ENCODE measurements at regions not wholly inside any gene's neighbourhood (a gene's known extent, or its start where the extent isn't known, plus 50 kb on each side); places are given as distances from the start of the nearest gene placed in this dataset.
"Not testable (repeated sequence)": the region's sequence is repeated elsewhere in the genome, so short reads cannot be mapped to it uniquely, and the experiment has no call there.

DNA sequence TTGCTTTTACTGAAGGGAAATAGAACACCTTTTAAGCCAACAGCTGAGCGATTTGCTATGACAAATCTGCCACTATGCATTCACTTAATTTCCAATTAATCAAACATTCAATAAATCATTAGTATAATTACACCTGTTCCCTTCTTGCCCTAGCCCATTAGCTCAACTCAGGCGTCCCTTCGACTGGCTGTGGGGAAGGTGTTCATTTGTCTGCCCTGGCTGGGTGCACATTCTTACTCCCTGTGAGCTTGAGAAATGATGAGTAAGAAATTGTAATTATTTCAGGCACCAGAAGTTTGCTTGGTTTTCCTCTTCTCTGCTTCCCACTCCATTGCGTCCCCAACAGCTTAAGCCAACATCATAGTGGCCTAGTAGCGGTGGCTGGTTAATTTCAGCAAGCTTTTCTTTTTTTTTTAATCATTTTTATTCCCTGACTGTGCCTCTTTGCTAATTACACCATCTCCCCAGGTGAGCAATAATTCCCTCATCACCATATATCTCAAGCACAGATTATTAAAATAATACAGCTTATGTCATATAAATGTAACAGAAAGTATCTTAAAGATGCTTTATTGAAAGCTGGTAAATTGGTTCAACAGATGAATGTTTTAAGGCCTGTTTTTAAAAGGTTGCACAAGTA, 623.9 kb upstream of the RBFOX1 start:
- ATAC-seq (ENCODE audit: low read depth), result no peak
- no peaks in the 10 kb centered on the region for H3K27me3 Mint-ChIP-seq
- H3K27ac Mint-ChIP-seq, result no peak overlapping the region

DNA sequence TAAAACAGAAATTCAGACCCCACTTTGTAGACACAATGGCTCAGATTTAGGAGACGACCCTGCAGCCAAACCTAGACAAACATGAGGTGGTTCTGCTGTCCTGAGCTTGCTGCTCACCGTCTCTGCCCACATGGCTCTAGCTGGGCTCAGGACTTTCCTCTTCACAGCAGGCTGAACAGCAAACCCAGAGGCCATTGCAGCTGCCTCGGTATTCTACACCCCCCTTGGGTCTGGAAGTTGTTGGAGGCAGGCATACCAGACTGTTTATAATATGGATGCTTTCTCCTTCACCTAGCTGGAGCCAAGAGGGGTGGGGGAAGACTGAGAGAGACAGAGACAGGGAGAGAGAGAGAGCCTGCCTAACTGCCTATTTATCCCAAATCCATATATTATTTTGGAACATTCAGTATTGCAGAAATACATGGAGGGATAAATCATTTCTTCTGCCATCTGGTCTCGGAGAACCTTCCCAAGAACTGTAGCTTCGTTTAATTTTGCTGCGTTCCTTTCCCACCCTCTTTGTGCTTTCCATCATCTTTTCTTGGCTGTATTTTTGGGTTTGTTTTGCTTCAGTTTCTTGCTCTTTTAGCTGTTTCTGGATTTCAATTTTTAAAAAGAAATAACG, 628.2 kb upstream of the RBFOX1 start:
- no peaks in the 10 kb centered on the region for H3K4me1 Mint-ChIP-seq
- H3K27ac Mint-ChIP-seq, result no peak overlapping the region
- H3K27me3 Mint-ChIP-seq, result no peaks in the 10 kb centered on the region
- no peak overlapping the region for H3K4me3 Mint-ChIP-seq
- DNase-seq (ENCODE audit: low spot score in 2 of 2) (no peak), ATAC-seq (ENCODE audit: low read depth) (no peak)
- H3K9me3 Mint-ChIP-seq, result peaks cover 6% of the 10 kb centered on the region
- H3K36me3 Mint-ChIP-seq, result no peaks in the 10 kb centered on the region

More for the DNA sequence above, 623.9 kb upstream of the RBFOX1 start:
- DNase-seq (ENCODE audit: low spot score in 2 of 2), result no peak
- Mint-ChIP-seq H3K9me3 (peaks cover 20% of the 10 kb centered on the region), H3K4me1 (no peaks in the 10 kb centered on the region), H3K4me3 (no peak overlapping the region), H3K36me3 (no peaks in the 10 kb centered on the region)

DNA sequence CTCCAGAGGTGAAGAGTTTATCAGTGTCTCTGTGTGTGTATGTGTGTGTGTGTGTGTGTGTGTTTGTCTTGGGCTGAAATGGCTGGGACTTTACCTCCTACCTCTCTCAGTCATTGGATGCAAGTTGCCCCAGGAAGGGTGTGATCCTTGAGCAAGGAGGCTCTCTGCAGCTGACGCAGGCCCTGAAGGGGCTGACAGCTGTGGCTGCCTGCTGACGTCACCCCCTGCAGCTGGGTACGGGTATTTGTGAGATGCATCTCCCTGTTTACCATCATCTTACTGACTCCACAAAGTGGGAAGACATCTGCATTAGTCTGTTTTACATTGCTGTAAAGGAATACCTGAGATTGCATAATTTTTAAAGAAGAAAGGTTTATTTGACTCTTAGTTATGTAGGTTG, 631.5 kb upstream of the RBFOX1 start:
- Mint-ChIP-seq H3K27ac (no peak overlapping the region), H3K36me3 (no peaks in the 10 kb centered on the region), H3K4me3 (no peak overlapping the region), H3K4me1 (no peaks in the 10 kb centered on the region), H3K27me3 (no peaks in the 10 kb centered on the region), H3K9me3 (peaks cover 6% of the 10 kb centered on the region)
- no peak for ATAC-seq (ENCODE audit: low read depth)
- no peak for DNase-seq (ENCODE audit: low spot score in 2 of 2)

DNA sequence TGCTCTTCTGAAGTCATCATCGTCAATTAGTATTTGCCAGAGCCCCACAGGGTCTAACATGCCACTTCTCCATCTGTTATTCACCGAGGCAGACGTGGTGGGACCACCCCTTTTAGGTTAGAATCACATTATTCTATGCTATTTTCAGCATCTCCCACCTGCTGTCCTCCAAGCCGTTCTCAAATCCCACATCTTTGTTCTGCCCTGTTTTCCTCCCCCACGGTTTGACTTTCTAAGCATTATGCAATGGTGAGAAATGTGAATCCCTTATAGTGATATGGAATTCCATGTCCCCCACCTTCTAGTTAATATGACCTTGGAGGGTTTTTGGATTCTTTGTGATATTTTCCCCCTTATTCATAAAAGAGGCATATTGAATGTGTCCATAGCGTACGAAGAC, 634.1 kb upstream of the RBFOX1 start:
- DNase-seq (ENCODE audit: low spot score in 2 of 2), result no peak
- ATAC-seq (ENCODE audit: low read depth), result no peak
- H3K27ac Mint-ChIP-seq, result no peak overlapping the region
- H3K36me3 Mint-ChIP-seq, result no peaks in the 10 kb centered on the region
- H3K4me1 Mint-ChIP-seq, result no peaks in the 10 kb centered on the region
- no peaks in the 10 kb centered on the region for H3K27me3 Mint-ChIP-seq
- peaks cover 2% of the 10 kb centered on the region for H3K9me3 Mint-ChIP-seq
- H3K4me3 Mint-ChIP-seq, result no peak overlapping the region

DNA sequence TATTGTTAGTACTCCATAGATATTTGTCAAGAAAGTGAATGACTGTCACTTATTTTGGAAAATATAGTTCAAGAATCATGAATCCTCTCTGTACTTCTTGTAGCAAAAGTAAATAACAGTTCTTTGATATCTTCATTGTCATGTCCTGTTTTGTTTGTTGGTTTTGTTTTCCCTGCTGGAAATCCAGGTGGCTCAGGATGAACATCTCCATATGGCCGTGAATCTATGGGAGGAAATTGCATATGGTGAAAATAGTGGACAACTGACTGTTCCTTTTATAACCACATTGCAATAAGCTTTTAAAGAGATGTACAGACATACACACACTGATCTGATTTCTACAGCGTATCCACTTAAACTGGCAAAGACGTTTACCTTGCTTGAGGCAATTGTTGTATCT, 637.0 kb upstream of the RBFOX1 start:
- Mint-ChIP-seq H3K4me1 (no peaks in the 10 kb centered on the region), H3K4me3 (no peak overlapping the region), H3K9me3 (no peaks in the 10 kb centered on the region), H3K36me3 (no peaks in the 10 kb centered on the region), H3K27ac (no peak overlapping the region), H3K27me3 (no peaks in the 10 kb centered on the region)
- DNase-seq (ENCODE audit: low spot score in 2 of 2), result no peak
- ATAC-seq (ENCODE audit: low read depth), result no peak

DNA sequence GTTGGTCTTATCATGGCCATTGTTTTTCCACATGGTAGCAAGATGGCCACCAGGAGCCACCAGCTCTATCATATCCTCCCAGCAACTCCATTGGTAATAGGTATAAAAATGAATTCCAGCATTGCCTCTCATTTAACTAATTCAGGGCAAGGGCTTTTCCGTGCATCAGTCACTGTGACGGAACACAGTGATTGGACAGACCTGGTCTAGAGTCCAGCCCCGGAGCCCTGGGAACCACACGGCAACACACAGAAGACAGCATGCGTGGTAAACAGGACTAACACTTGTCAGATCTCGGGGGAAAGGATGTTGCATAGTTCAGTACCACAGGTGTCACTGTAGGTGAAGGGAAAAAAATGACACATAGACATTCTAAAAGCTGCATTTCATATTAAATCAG, 638.0 kb upstream of the RBFOX1 start:
- Mint-ChIP-seq H3K4me1 (no peaks in the 10 kb centered on the region), H3K9me3 (peaks cover 1% of the 10 kb centered on the region), H3K36me3 (no peaks in the 10 kb centered on the region), H3K27ac (no peak overlapping the region), H3K4me3 (no peak overlapping the region), H3K27me3 (no peaks in the 10 kb centered on the region)
- ATAC-seq (ENCODE audit: low read depth), result no peak
- no peak for DNase-seq (ENCODE audit: low spot score in 2 of 2)

DNA sequence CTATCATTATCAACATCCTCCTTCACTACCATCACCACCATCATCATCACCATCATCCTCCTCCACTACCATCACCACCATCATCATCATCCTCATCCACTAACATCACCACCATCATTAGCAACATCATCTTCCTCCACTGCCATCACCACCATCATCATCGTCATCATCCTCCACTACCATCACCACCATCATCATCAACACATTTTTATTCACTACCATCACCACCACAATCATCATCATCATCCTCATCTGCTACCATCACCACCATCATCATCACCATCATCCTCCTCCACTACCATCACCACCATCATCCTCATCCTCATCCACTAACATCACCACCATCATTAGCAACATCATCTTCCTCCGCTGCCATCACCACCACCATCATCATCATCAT, 639.2 kb upstream of the RBFOX1 start:
- not testable (repeated sequence) for H3K9me3 Mint-ChIP-seq; ATAC-seq (ENCODE audit: low read depth); H3K4me1 Mint-ChIP-seq; H3K36me3 Mint-ChIP-seq; DNase-seq (ENCODE audit: low spot score in 2 of 2); H3K27ac Mint-ChIP-seq; H3K27me3 Mint-ChIP-seq; H3K4me3 Mint-ChIP-seq

DNA sequence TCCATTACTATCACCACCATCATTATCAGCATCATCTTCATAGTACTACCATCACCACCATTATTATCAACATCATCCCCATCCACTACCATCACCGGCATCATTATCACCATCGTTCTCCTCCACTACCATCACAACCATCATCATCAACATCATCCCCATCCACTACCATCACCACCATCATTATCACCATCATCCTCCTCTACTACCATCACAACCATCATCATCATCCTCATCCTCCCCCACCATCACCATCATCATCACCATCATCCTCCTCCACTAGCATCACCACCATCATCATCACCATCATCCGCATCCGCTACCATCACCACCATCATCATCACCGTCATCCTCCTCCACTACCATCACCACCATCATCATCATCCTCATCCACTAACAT, 639.8 kb upstream of the RBFOX1 start:
- H3K36me3 Mint-ChIP-seq, result no peaks in the 10 kb centered on the region
- DNase-seq (ENCODE audit: low spot score in 2 of 2), result no peak
- H3K4me3 Mint-ChIP-seq, result no peak overlapping the region
- ATAC-seq (ENCODE audit: low read depth), result no peak
- H3K27ac Mint-ChIP-seq, result no peak overlapping the region
- no peaks in the 10 kb centered on the region for H3K27me3 Mint-ChIP-seq
- H3K4me1 Mint-ChIP-seq, result no peaks in the 10 kb centered on the region
- H3K9me3 Mint-ChIP-seq, result peaks cover 3% of the 10 kb centered on the region

DNA sequence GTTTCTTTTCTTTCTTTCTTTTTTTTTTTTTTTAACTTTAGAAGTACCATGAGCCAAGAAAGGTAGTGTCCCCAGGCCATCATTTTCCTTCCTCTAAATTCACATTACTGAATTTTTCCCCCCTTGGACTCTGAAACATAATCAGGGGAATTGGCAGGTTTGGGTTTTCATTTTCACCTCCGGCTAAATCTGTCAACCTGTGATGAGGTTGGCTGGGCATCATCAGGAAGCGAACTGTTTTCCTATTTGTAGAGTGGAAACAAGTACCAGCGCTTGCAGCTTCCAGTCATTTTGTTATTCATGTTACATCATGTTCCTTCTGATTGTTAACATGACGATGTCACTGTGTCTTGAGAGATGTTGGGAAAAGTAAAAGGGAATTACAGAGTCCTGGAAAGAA, 641.9 kb upstream of the RBFOX1 start:
- ATAC-seq (ENCODE audit: low read depth), result no peak
- no peaks in the 10 kb centered on the region for H3K4me1 Mint-ChIP-seq
- no peak overlapping the region for H3K4me3 Mint-ChIP-seq

DNA sequence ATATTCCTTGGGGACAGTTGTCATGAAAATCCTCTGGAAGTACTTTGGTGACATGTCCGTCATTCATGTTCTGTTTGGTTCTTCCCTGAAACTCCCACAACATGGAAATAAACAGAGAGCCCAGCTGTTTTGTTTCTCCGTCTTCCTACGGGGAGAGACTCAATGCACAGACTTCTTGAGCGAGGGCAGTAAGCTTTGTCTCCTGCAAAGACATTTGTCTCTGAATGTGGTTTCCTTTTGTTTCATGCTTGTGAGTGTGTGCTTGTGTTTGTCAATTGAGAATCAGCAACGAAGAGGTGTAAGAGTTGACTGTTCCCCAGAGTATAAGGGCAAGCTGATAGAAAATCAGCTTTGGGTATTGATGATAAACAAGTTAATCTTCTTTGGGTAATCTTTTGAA, 643.0 kb upstream of the RBFOX1 start:
- Mint-ChIP-seq H3K27ac (no peak overlapping the region), H3K4me1 (no peaks in the 10 kb centered on the region), H3K27me3 (no peaks in the 10 kb centered on the region), H3K9me3 (peaks cover 5% of the 10 kb centered on the region), H3K4me3 (no peak overlapping the region), H3K36me3 (no peaks in the 10 kb centered on the region)
- DNase-seq (ENCODE audit: low spot score in 2 of 2), result no peak
- no peak for ATAC-seq (ENCODE audit: low read depth)

More for the DNA sequence above, 641.9 kb upstream of the RBFOX1 start:
- DNase-seq (ENCODE audit: low spot score in 2 of 2), result no peak
- Mint-ChIP-seq H3K9me3 (peaks cover 5% of the 10 kb centered on the region), H3K27ac (no peak overlapping the region), H3K27me3 (no peaks in the 10 kb centered on the region), H3K36me3 (no peaks in the 10 kb centered on the region)

DNA sequence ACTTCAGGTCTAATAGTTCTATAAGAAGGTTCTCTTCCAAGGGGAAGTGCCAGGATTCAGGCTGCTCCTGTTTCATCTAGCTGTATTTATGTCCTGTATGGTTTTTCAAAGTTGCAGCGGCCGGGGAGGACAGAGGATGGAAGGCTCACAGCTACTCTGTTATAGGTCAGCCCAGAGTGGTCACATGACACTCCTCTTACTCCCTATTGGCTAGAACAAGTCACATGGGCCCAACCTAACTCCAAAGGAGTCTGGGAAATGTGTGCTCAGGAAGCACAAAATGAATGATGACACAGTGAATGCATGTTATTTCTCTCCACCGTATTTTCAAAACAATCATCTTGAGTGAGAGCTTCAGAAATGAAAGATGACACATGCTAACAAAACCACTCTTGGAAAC, 645.1 kb upstream of the RBFOX1 start:
- H3K9me3 Mint-ChIP-seq, result peaks cover 5% of the 10 kb centered on the region
- H3K4me1 Mint-ChIP-seq, result no peaks in the 10 kb centered on the region
- H3K4me3 Mint-ChIP-seq, result no peak overlapping the region
- H3K36me3 Mint-ChIP-seq, result no peaks in the 10 kb centered on the region
- no peaks in the 10 kb centered on the region for H3K27me3 Mint-ChIP-seq
- DNase-seq (ENCODE audit: low spot score in 2 of 2), result no peak
- no peak for ATAC-seq (ENCODE audit: low read depth)
- H3K27ac Mint-ChIP-seq, result no peak overlapping the region

DNA sequence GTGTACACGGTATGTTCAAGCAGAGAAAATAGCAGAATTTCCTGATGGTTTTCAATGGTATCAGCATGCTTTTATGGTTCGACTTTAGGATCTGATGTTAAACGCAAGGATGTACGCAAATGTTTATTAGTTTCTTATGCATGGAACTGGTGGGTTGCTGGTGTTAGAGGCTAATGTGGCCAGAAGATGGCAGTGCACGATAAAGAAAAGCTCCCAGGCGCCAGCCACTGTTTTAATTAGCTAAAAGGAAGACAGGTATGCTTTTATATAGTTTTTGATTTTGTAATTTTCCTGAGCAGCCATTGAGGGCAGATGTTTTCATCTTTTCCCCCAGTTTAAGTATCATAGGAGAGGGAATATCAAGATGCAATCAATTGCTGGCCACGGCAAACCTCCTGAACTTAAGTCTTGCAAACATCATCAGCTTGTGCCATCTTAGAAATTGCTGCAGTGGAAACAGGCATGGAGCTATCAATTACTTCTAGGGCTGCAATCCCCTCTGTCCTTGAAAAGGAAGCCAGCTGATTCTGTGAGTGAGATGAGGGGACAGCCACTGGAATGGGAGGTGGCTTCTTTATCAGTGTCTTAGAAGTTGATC, 648.5 kb upstream of the RBFOX1 start:
- Mint-ChIP-seq H3K4me3 (no peak overlapping the region), H3K27ac (no peak overlapping the region), H3K27me3 (no peaks in the 10 kb centered on the region), H3K9me3 (peaks cover 3% of the 10 kb centered on the region), H3K4me1 (no peaks in the 10 kb centered on the region), H3K36me3 (no peaks in the 10 kb centered on the region)
- DNase-seq (ENCODE audit: low spot score in 2 of 2) (no peak), ATAC-seq (ENCODE audit: low read depth) (no peak)

DNA sequence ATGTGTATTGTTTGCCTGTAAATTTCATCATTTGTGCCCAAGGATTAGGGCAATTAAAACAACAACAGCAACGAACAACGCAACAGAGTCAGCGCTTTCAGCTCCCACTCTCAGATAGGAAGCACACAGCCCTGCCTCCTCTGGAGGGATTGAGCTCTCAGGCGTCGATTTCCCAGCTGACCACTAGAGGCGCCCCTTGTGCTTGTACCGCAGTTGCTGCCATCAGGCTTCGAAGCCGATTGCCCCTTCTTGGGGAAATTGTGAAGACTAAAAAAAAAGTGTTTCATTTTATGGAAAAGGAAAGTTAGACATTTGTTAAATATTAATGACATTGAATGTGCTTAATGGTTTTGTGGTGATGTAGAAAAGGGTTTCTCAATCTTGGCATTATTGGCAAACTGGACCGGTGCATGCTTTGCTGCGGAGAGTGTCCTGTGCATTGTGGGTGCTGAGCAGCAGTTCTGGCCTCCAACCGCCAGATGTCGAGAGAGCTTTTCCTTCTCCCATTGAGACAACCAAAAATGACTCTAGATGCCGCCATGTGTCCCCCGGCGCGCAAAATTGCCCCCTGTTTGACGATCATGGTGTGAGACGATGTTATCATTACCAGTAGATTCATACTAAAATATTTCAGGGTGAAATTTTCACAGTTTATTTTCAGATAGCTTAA, 650.4 kb upstream of the RBFOX1 start:
- Mint-ChIP-seq H3K4me3 (no peak overlapping the region), H3K27ac (no peak overlapping the region), H3K36me3 (no peaks in the 10 kb centered on the region), H3K4me1 (no peaks in the 10 kb centered on the region), H3K27me3 (no peaks in the 10 kb centered on the region), H3K9me3 (no peaks in the 10 kb centered on the region)
- DNase-seq (ENCODE audit: low spot score in 2 of 2) (no peak), ATAC-seq (ENCODE audit: low read depth) (no peak)

DNA sequence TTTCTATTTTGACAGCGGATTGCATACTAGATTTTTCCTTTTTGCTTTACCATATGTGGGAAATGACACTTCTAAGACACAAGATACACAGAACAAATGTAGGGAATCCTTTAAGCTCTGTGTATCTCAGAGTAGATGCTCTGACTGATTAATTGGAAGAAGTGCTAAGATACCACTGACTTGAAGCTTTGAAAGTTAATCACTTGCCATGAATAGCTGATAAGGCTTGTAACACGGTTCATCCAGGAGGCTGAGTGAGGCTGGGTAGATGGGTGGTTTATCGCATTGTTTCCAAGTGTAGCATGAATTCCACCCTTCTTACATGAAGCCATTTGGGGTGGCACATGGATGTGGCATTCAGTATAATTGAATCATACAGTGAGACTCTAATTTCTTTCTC, 654.1 kb upstream of the RBFOX1 start:
- peaks cover 2% of the 10 kb centered on the region for H3K27me3 Mint-ChIP-seq
- no peak for ATAC-seq (ENCODE audit: low read depth)
- H3K4me3 Mint-ChIP-seq, result no peak overlapping the region
- no peak for DNase-seq (ENCODE audit: low spot score in 2 of 2)
- H3K27ac Mint-ChIP-seq, result no peak overlapping the region
- H3K9me3 Mint-ChIP-seq, result peaks cover 4% of the 10 kb centered on the region
- no peaks in the 10 kb centered on the region for H3K4me1 Mint-ChIP-seq
- no peaks in the 10 kb centered on the region for H3K36me3 Mint-ChIP-seq

Data from memory B cell (primary cell).